ENCODE measurements at regions not wholly inside any gene's neighbourhood (a gene's known extent, or its start where the extent isn't known, plus 50 kb on each side); places are given as distances from the start of the nearest gene placed in this dataset.

GRCh38 chr20:48460681-48461080 lies 367.1 kb downstream of the PREX1 start:
- no CpG with 5 or more reads among the region's 4 CpGs for WGBS (ENCODE audit: extremely low coverage, insufficient coverage, insufficient read length)

GRCh38 chr20:48459722-48460395 lies 367.9 kb downstream of the PREX1 start:
- no peak for DNase-seq
- no peak overlapping the region for H3K18ac ChIP-seq (ENCODE audit: low read length)

More at GRCh38 chr20:48460681-48461080, 367.1 kb downstream of the PREX1 start:
- Histone ChIP-seq H3K4me2 (ENCODE audit: low read length) (no peak overlapping the region), H2AK5ac (ENCODE audit: low read length) (no peak overlapping the region), H3K27ac (ENCODE audit: low read depth, low read length) (no peak overlapping the region), H3K23ac (ENCODE audit: low read length) (no peak overlapping the region), H3K9me3 (ENCODE audit: insufficient read depth, low read depth, low read length) (peaks cover 2% of the 10 kb centered on the region), H3K14ac (ENCODE audit: low read length) (no peak overlapping the region), H3K79me1 (ENCODE audit: low read length) (peaks cover 6% of the 10 kb centered on the region), H3K9ac (ENCODE audit: low read length) (no peak overlapping the region), H2BK5ac (ENCODE audit: low read depth, low read length, poor library complexity) (no peak overlapping the region), H2BK12ac (ENCODE audit: low read length) (no peak overlapping the region), H2AFZ (ENCODE audit: insufficient read depth, low read length, poor library complexity) (no peak overlapping the region), H3K4me3 (ENCODE audit: low read depth, low read length) (no peak overlapping the region), H3K4ac (ENCODE audit: low read depth, low read length) (no peak overlapping the region), H4K12ac (ENCODE audit: low read depth, low read length) (no peak overlapping the region), H4K8ac (ENCODE audit: low read depth, low read length) (no peak overlapping the region), H4K91ac (ENCODE audit: low read depth, low read length) (peak overlapping the region; percentile 10), H2BK120ac (ENCODE audit: insufficient read depth, low read length, poor library complexity) (no peak overlapping the region), H3K79me2 (ENCODE audit: control insufficient read depth, insufficient read depth, low read length, poor library complexity) (no peaks in the 10 kb centered on the region), H3K4me1 (ENCODE audit: control insufficient read depth in 1 of 2, insufficient read depth in 2 of 2, low read length in 2 of 2) (peaks cover 40 to 46% of the 10 kb centered on the region in 2 experiments), H3K18ac (ENCODE audit: low read length) (no peak overlapping the region), H3K36me3 (ENCODE audit: control insufficient read depth in 1 of 2, insufficient read depth in 2 of 2, low read length in 2 of 2) (no peaks in the 10 kb centered on the region), H3K27me3 (ENCODE audit: insufficient read depth, low read length) (no peaks in the 10 kb centered on the region)
- peak in 1 of 2 donors; percentile 21 for DNase-seq

DNA sequence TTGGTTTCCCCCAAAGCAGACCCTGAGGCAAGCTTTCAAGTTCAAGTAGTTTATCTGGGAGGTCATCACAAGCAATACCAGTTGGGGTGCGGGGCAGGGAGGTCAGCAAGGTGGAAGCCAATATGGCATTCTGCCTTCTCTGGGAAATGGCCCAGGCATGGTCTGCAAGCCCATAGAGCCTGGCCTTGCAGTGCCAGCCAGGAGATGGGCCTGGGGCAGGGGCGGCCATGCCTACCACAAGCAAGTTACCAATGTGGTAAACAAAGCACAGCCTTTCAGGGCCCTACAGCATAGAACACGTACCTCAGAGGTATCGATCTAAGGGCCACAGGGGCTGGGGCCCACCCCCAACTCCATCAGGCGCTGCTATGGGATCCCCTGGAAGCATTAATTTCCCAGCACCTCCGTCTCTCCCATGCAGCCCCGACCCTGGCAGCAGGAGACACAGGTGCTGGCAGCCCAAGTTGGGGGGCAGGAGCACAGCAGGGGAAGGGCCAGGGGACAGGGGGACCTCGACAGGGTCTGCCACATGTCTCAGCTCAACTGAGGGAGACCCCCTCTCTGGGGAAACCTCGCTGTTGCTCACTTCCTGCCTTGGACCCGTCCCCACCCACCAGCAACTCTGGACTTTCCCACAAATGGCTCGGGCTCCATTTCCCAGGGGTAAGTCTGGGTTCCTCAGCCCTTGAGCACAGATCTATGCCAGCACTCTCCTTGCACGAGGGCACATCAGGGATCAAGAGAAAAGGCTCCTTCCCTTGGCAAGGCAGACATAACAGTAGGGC lies 369.0 kb downstream of the PREX1 start:
- peak overlapping the region; percentile 24 for H2AK5ac ChIP-seq (ENCODE audit: low read length)
- no peak overlapping the region for H2BK120ac ChIP-seq (ENCODE audit: insufficient read depth, low read length, poor library complexity)

More at GRCh38 chr20:48459722-48460395, 367.9 kb downstream of the PREX1 start:
- Histone ChIP-seq H3K14ac (ENCODE audit: low read length) (no peak overlapping the region), H2BK120ac (ENCODE audit: insufficient read depth, low read length, poor library complexity) (no peak overlapping the region), H4K8ac (ENCODE audit: low read depth, low read length) (no peak overlapping the region), H2BK12ac (ENCODE audit: low read length) (no peak overlapping the region), H3K79me2 (ENCODE audit: control insufficient read depth, insufficient read depth, low read length, poor library complexity) (no peaks in the 10 kb centered on the region), H4K12ac (ENCODE audit: low read depth, low read length) (no peak overlapping the region), H3K4me2 (ENCODE audit: low read length) (no peak overlapping the region), H2AFZ (ENCODE audit: insufficient read depth, low read length, poor library complexity) (no peak overlapping the region), H3K23ac (ENCODE audit: low read length) (no peak overlapping the region), H4K91ac (ENCODE audit: low read depth, low read length) (peak overlapping the region; percentile 14), H2BK5ac (ENCODE audit: low read depth, low read length, poor library complexity) (no peak overlapping the region), H3K4me1 (ENCODE audit: control insufficient read depth in 1 of 2, insufficient read depth in 2 of 2, low read length in 2 of 2) (peaks cover 42 to 50% of the 10 kb centered on the region in 2 experiments), H3K27me3 (ENCODE audit: insufficient read depth, low read length) (no peaks in the 10 kb centered on the region), H3K9ac (ENCODE audit: low read length) (no peak overlapping the region), H3K4me3 (ENCODE audit: low read depth, low read length) (no peak overlapping the region), H3K4ac (ENCODE audit: low read depth, low read length) (no peak overlapping the region), H3K36me3 (ENCODE audit: control insufficient read depth in 1 of 2, insufficient read depth in 2 of 2, low read length in 2 of 2) (no peaks in the 10 kb centered on the region), H3K79me1 (ENCODE audit: low read length) (peaks cover 8% of the 10 kb centered on the region), H2AK5ac (ENCODE audit: low read length) (no peak overlapping the region), H3K27ac (ENCODE audit: low read depth, low read length) (no peak overlapping the region), H3K9me3 (ENCODE audit: insufficient read depth, low read depth, low read length) (peaks cover 6% of the 10 kb centered on the region)
- WGBS (ENCODE audit: extremely low coverage, insufficient coverage, insufficient read length): no CpG with 5 or more reads among the region's 25 CpGs

GRCh38 chr20:48458003-48458377 lies 369.8 kb downstream of the PREX1 start:
- no peak overlapping the region for H2BK120ac ChIP-seq (ENCODE audit: insufficient read depth, low read length, poor library complexity)
- no peaks in the 10 kb centered on the region for H3K27me3 ChIP-seq (ENCODE audit: insufficient read depth, low read length)
- no peak overlapping the region for H2BK5ac ChIP-seq (ENCODE audit: low read depth, low read length, poor library complexity)
- no peak overlapping the region for H4K8ac ChIP-seq (ENCODE audit: low read depth, low read length)
- H3K4me1 ChIP-seq (ENCODE audit: control insufficient read depth in 1 of 2, insufficient read depth in 2 of 2, low read length in 2 of 2): peaks cover 37 to 38% of the 10 kb centered on the region in 2 experiments
- no peak overlapping the region for H2BK12ac ChIP-seq (ENCODE audit: low read length)
- no peak overlapping the region for H3K27ac ChIP-seq (ENCODE audit: low read depth, low read length)
- no peak overlapping the region for H2AK5ac ChIP-seq (ENCODE audit: low read length)
- no peak overlapping the region for H3K4me2 ChIP-seq (ENCODE audit: low read length)
- H3K9ac ChIP-seq (ENCODE audit: low read length): no peak overlapping the region
- peaks cover 7% of the 10 kb centered on the region for H3K79me1 ChIP-seq (ENCODE audit: low read length)
- peaks cover 8% of the 10 kb centered on the region for H3K9me3 ChIP-seq (ENCODE audit: insufficient read depth, low read depth, low read length)
- no peaks in the 10 kb centered on the region for H3K79me2 ChIP-seq (ENCODE audit: control insufficient read depth, insufficient read depth, low read length, poor library complexity)
- H4K91ac ChIP-seq (ENCODE audit: low read depth, low read length): no peak overlapping the region
- no peak overlapping the region for H4K12ac ChIP-seq (ENCODE audit: low read depth, low read length)
- H3K36me3 ChIP-seq (ENCODE audit: control insufficient read depth in 1 of 2, insufficient read depth in 2 of 2, low read length in 2 of 2): no peaks in the 10 kb centered on the region
- no peak overlapping the region for H2AFZ ChIP-seq (ENCODE audit: insufficient read depth, low read length, poor library complexity)
- no peak overlapping the region for H3K4ac ChIP-seq (ENCODE audit: low read depth, low read length)
- peak overlapping the region; percentile 44 for H3K23ac ChIP-seq (ENCODE audit: low read length)
- WGBS (ENCODE audit: extremely low coverage, insufficient coverage, insufficient read length): no CpG with 5 or more reads among the region's 8 CpGs
- H3K14ac ChIP-seq (ENCODE audit: low read length): no peak overlapping the region
- H3K4me3 ChIP-seq (ENCODE audit: low read depth, low read length): no peak overlapping the region
- H3K18ac ChIP-seq (ENCODE audit: low read length): no peak overlapping the region
- no peak for DNase-seq

More for the DNA sequence above, 369.0 kb downstream of the PREX1 start:
- Histone ChIP-seq H2BK12ac (ENCODE audit: low read length) (no peak overlapping the region), H3K4me2 (ENCODE audit: low read length) (no peak overlapping the region), H2AFZ (ENCODE audit: insufficient read depth, low read length, poor library complexity) (no peak overlapping the region), H3K27ac (ENCODE audit: low read depth, low read length) (no peak overlapping the region), H3K4me3 (ENCODE audit: low read depth, low read length) (no peak overlapping the region), H3K9ac (ENCODE audit: low read length) (no peak overlapping the region), H2BK5ac (ENCODE audit: low read depth, low read length, poor library complexity) (no peak overlapping the region), H3K9me3 (ENCODE audit: insufficient read depth, low read depth, low read length) (peaks cover 6% of the 10 kb centered on the region), H3K79me1 (ENCODE audit: low read length) (peaks cover 8% of the 10 kb centered on the region), H3K27me3 (ENCODE audit: insufficient read depth, low read length) (no peaks in the 10 kb centered on the region), H3K14ac (ENCODE audit: low read length) (peak overlapping the region; percentile 27), H3K4me1 (ENCODE audit: control insufficient read depth in 1 of 2, insufficient read depth in 2 of 2, low read length in 2 of 2) (peaks cover 42 to 44% of the 10 kb centered on the region in 2 experiments), H3K36me3 (ENCODE audit: control insufficient read depth in 1 of 2, insufficient read depth in 2 of 2, low read length in 2 of 2) (no peaks in the 10 kb centered on the region), H3K4ac (ENCODE audit: low read depth, low read length) (no peak overlapping the region), H3K79me2 (ENCODE audit: control insufficient read depth, insufficient read depth, low read length, poor library complexity) (no peaks in the 10 kb centered on the region), H4K12ac (ENCODE audit: low read depth, low read length) (no peak overlapping the region), H3K23ac (ENCODE audit: low read length) (no peak overlapping the region), H4K8ac (ENCODE audit: low read depth, low read length) (no peak overlapping the region), H4K91ac (ENCODE audit: low read depth, low read length) (peak overlapping the region; percentile 15), H3K18ac (ENCODE audit: low read length) (no peak overlapping the region)
- DNase-seq: no peak
- WGBS (ENCODE audit: extremely low coverage, insufficient coverage, insufficient read length): no CpG with 5 or more reads among the region's 12 CpGs
